Activated CD4-positive, alpha-beta memory T cell treated with anti-CD3 and anti-CD28 coated beads for 36 hours (primary cell): ENCODE measurements at regions not wholly inside any gene's neighbourhood (a gene's known extent, or its start where the extent isn't known, plus 50 kb on each side); places are given as distances from the start of the nearest gene placed in this dataset.

ENCODE experiments used
- CTCF ChIA-PET: fragments of 350-600 bp; sonication (Branson Sonifier 250); formaldehyde crosslinking; loops from one replicate; lab custom pipeline; 2021; ENCODE audit warnings: antibody characterized with exemption, inconsistent platforms; lab: Charles Lee
- POLR2A ChIA-PET: fragments of 350-600 bp; sonication (Branson Sonifier 250); formaldehyde crosslinking; loops from one replicate; lab custom pipeline; 2021; ENCODE audit warnings: antibody characterized with exemption; lab: Charles Lee
- DNase-seq: peaks from one replicate; pipeline ENCODE4 v3.0.0-alpha.2; 2020
- H3K27ac Mint-ChIP-seq: one replicate; pipeline ENCODE4 v1.8.0; 2021; ENCODE audit warnings: mixed read lengths
- H3K27me3 Mint-ChIP-seq: one replicate; pipeline ENCODE4 v1.8.0; 2021; ENCODE audit warnings: mixed read lengths
- H3K36me3 Mint-ChIP-seq: one replicate; pipeline ENCODE4 v1.8.0; 2021; ENCODE audit warnings: mixed read lengths
- H3K4me1 Mint-ChIP-seq: one replicate; pipeline ENCODE4 v1.8.0; 2021; ENCODE audit warnings: low read depth, mixed read lengths
- H3K4me3 Mint-ChIP-seq: one replicate; pipeline ENCODE4 v1.8.0; 2021; ENCODE audit warnings: mild to moderate bottlenecking, mixed read lengths
- H3K9me3 Mint-ChIP-seq: one replicate; pipeline ENCODE4 v1.8.0; 2021; ENCODE audit warnings: mixed read lengths
- intact Hi-C: fragments of 100-400 bp; cut with micrococcal nuclease; formaldehyde crosslinking; loops from one replicate; pipeline ENCODE4 v1.15.1; 2023

GRCh38 chr3:7962301-7962700 lies 539.3 kb upstream of the LMCD1 start:
- no peaks in the 10 kb centered on the region for H3K4me1 Mint-ChIP-seq
- no peak for DNase-seq
- POLR2A ChIA-PET: no interaction called here
- H3K4me3 Mint-ChIP-seq: no peak overlapping the region
- H3K36me3 Mint-ChIP-seq: no peaks in the 10 kb centered on the region
- intact Hi-C loops: no loop called here
- no peak overlapping the region for H3K27ac Mint-ChIP-seq
- CTCF ChIA-PET: no interaction called here
- no peaks in the 10 kb centered on the region for H3K27me3 Mint-ChIP-seq
- no peaks in the 10 kb centered on the region for H3K9me3 Mint-ChIP-seq

- no peaks in the 10 kb centered on the region for H3K36me3 Mint-ChIP-seq
- H3K27me3 Mint-ChIP-seq: no peaks in the 10 kb centered on the region
- no peak overlapping the region for H3K4me3 Mint-ChIP-seq
- H3K27ac Mint-ChIP-seq: no peak overlapping the region
- ChIA-PET POLR2A (no interaction called here), CTCF (interaction anchor here (1.2 kb wide), 1 partner anchor 165 kb away, joined by 3 read pairs; no protein-coding TSS in a partner anchor)
- DNase-seq: no peak
- intact Hi-C loops: no loop called here
- no peaks in the 10 kb centered on the region for H3K9me3 Mint-ChIP-seq
- no peaks in the 10 kb centered on the region for H3K4me1 Mint-ChIP-seq
Observed at GRCh38 chr3:7964899-7965298, 536.7 kb upstream of the LMCD1 start.

- Mint-ChIP-seq H3K4me1 (no peaks in the 10 kb centered on the region), H3K4me3 (no peak overlapping the region), H3K36me3 (no peaks in the 10 kb centered on the region), H3K27me3 (no peaks in the 10 kb centered on the region), H3K27ac (no peak overlapping the region), H3K9me3 (no peaks in the 10 kb centered on the region)
- ChIA-PET CTCF (no interaction called here), POLR2A (no interaction called here)
- no peak for DNase-seq
- intact Hi-C loops: no loop called here
Observed at GRCh38 chr3:7973006-7973405, 528.6 kb upstream of the LMCD1 start.

- Mint-ChIP-seq H3K36me3 (no peaks in the 10 kb centered on the region), H3K27ac (no peak overlapping the region), H3K4me1 (no peaks in the 10 kb centered on the region), H3K9me3 (no peaks in the 10 kb centered on the region), H3K27me3 (no peaks in the 10 kb centered on the region), H3K4me3 (no peak overlapping the region)
- intact Hi-C loops: no loop called here
- DNase-seq: no peak
- CTCF ChIA-PET: no interaction called here
- POLR2A ChIA-PET: no interaction called here
Observed at GRCh38 chr3:7977245-7978086, 524.2 kb upstream of the LMCD1 start.

GRCh38 chr3:7978087-7978422 lies 523.6 kb upstream of the LMCD1 start:
- Mint-ChIP-seq H3K4me1 (no peaks in the 10 kb centered on the region), H3K4me3 (no peak overlapping the region), H3K27me3 (no peaks in the 10 kb centered on the region), H3K27ac (no peak overlapping the region), H3K36me3 (no peaks in the 10 kb centered on the region), H3K9me3 (no peaks in the 10 kb centered on the region)
- intact Hi-C loops: no loop called here
- DNase-seq: no peak
- ChIA-PET CTCF (no interaction called here), POLR2A (no interaction called here)

GRCh38 chr3:7982126-7982525 lies 519.5 kb upstream of the LMCD1 start:
- no peaks in the 10 kb centered on the region for H3K9me3 Mint-ChIP-seq
- H3K4me1 Mint-ChIP-seq: no peaks in the 10 kb centered on the region
- no peaks in the 10 kb centered on the region for H3K36me3 Mint-ChIP-seq
- H3K27ac Mint-ChIP-seq: no peak overlapping the region
- no peak overlapping the region for H3K4me3 Mint-ChIP-seq
- no peak for DNase-seq
- no peaks in the 10 kb centered on the region for H3K27me3 Mint-ChIP-seq
- CTCF ChIA-PET: no interaction called here
- intact Hi-C loops: no loop called here
- POLR2A ChIA-PET: no interaction called here

- no peaks in the 10 kb centered on the region for H3K27me3 Mint-ChIP-seq
- intact Hi-C loops: no loop called here
- H3K4me3 Mint-ChIP-seq: no peak overlapping the region
- no peaks in the 10 kb centered on the region for H3K36me3 Mint-ChIP-seq
- DNase-seq: no peak
- POLR2A ChIA-PET: interaction anchor here (0.6 kb wide), 1 partner anchor 48 kb away, joined by 3 read pairs; no protein-coding TSS in a partner anchor
- H3K9me3 Mint-ChIP-seq: no peaks in the 10 kb centered on the region
- no peaks in the 10 kb centered on the region for H3K4me1 Mint-ChIP-seq
- CTCF ChIA-PET: no interaction called here
- H3K27ac Mint-ChIP-seq: no peak overlapping the region
Observed at GRCh38 chr3:7999384-7999783, 502.2 kb upstream of the LMCD1 start.

- H3K9me3 Mint-ChIP-seq: no peaks in the 10 kb centered on the region
- H3K27me3 Mint-ChIP-seq: no peaks in the 10 kb centered on the region
- ChIA-PET CTCF (no interaction called here), POLR2A (no interaction called here)
- no peak overlapping the region for H3K27ac Mint-ChIP-seq
- no peak for DNase-seq
- no peaks in the 10 kb centered on the region for H3K36me3 Mint-ChIP-seq
- intact Hi-C loops: no loop called here
- H3K4me1 Mint-ChIP-seq: no peaks in the 10 kb centered on the region
- no peak overlapping the region for H3K4me3 Mint-ChIP-seq
Observed at GRCh38 chr3:8001307-8001706, 500.3 kb upstream of the LMCD1 start.

GRCh38 chr3:8001712-8002111 lies 499.9 kb upstream of the LMCD1 start:
- Mint-ChIP-seq H3K27me3 (no peaks in the 10 kb centered on the region), H3K4me1 (no peaks in the 10 kb centered on the region), H3K36me3 (no peaks in the 10 kb centered on the region), H3K4me3 (no peak overlapping the region), H3K27ac (no peak overlapping the region), H3K9me3 (no peaks in the 10 kb centered on the region)
- no peak for DNase-seq
- CTCF ChIA-PET: no interaction called here
- POLR2A ChIA-PET: no interaction called here
- intact Hi-C loops: no loop called here

GRCh38 chr3:8011902-8012301 lies 489.7 kb upstream of the LMCD1 start:
- CTCF ChIA-PET: interaction anchor here (0.6 kb wide), 1 partner anchor 1795 kb away, joined by 3 read pairs; no protein-coding TSS in a partner anchor
- POLR2A ChIA-PET: no interaction called here
- no peak for DNase-seq
- Mint-ChIP-seq H3K27me3 (no peaks in the 10 kb centered on the region), H3K4me1 (no peaks in the 10 kb centered on the region), H3K9me3 (no peaks in the 10 kb centered on the region), H3K36me3 (no peaks in the 10 kb centered on the region), H3K27ac (no peak overlapping the region), H3K4me3 (no peak overlapping the region)
- intact Hi-C loops: no loop called here

GRCh38 chr3:8020047-8020841 lies 481.4 kb upstream of the LMCD1 start:
- H3K27me3 Mint-ChIP-seq: no peaks in the 10 kb centered on the region
- H3K36me3 Mint-ChIP-seq: peaks cover 2% of the 10 kb centered on the region
- H3K4me3 Mint-ChIP-seq: no peak overlapping the region
- peaks cover 11% of the 10 kb centered on the region for H3K9me3 Mint-ChIP-seq
- intact Hi-C loops: no loop called here
- ChIA-PET CTCF (no interaction called here), POLR2A (no interaction called here)
- no peak overlapping the region for H3K27ac Mint-ChIP-seq
- no peaks in the 10 kb centered on the region for H3K4me1 Mint-ChIP-seq
- DNase-seq: no peak

GRCh38 chr3:8027954-8028353 lies 473.7 kb upstream of the LMCD1 start:
- no peaks in the 10 kb centered on the region for H3K4me1 Mint-ChIP-seq
- no peak overlapping the region for H3K27ac Mint-ChIP-seq
- no peaks in the 10 kb centered on the region for H3K27me3 Mint-ChIP-seq
- DNase-seq: no peak
- POLR2A ChIA-PET: no interaction called here
- no peak overlapping the region for H3K4me3 Mint-ChIP-seq
- intact Hi-C loops: no loop called here
- CTCF ChIA-PET: no interaction called here
- H3K9me3 Mint-ChIP-seq: peaks cover 2% of the 10 kb centered on the region
- peaks cover 2% of the 10 kb centered on the region for H3K36me3 Mint-ChIP-seq
